Adrenal gland (tissue), 9 donors: ENCODE measurements at regions not wholly inside any gene's neighbourhood (a gene's known extent, or its start where the extent isn't known, plus 50 kb on each side); places are given as distances from the start of the nearest gene placed in this dataset.

Source experiments
- DNase-seq, 7 donors: peaks; one replicate each; pipeline ENCODE4 v3.0.0-alpha.2; 2019 to 2020
- H3K27ac ChIP-seq, 5 donors: fragments of 200-600 bp; sonication (generic) in 4 of 5; 1 replicate in 3 of 5; 2 replicates in 2 of 5; pipeline versions ENCODE4 v1.5.1 to v1.8.0; 2016 to 2020; ENCODE audit warnings: mild to moderate bottlenecking in 1 of 5
- H3K27me3 ChIP-seq: fragments of 200-600 bp; 2 replicates; pipeline ENCODE4 v1.8.0; 2021
- H3K36me3 ChIP-seq, 2 donors: fragments of 200-600 bp; replicated peaks in 1 of 2; 1 replicate in 1 of 2; 2 replicates in 1 of 2; pipeline versions ENCODE4 v1.5.1 to v1.8.0; 2018 to 2022
- H3K4me1 ChIP-seq, 2 donors: fragments of 200-600 bp; replicated peaks in 1 of 2; 1 replicate in 1 of 2; 2 replicates in 1 of 2; pipeline versions ENCODE4 v1.5.1 to v1.8.0; 2018 to 2021
- H3K4me3 ChIP-seq, 4 donors: fragments of 200-600 bp; sonication (generic) in 3 of 4; one replicate each; pipeline ENCODE4 v1.5.1; 2016 to 2018
- H3K9me3 ChIP-seq, 3 donors: fragments of 200-600 bp; sonication (generic) in 1 of 3; replicated peaks in 1 of 3; 1 replicate in 2 of 3; 2 replicates in 1 of 3; pipeline versions ENCODE4 v1.5.1 to v1.8.0; 2016 to 2021
- CTCF ChIP-seq, 6 experiments: fragments of 450-650 bp in 4 of 6; fragments of 200-600 bp in 2 of 6; sonication (generic) in 1 of 6; IDR thresholded peaks; 1 replicate in 5 of 6; 2 replicates in 1 of 6; pipeline versions ENCODE4 v1.5.1 to v1.8.0; 2016 to 2021; ENCODE audit warnings: antibody characterized with exemption in 6 of 6, mild to moderate bottlenecking in 2 of 6, moderate library complexity in 1 of 6
- POLR2A ChIP-seq, 2 donors: fragments of 450-650 bp; IDR thresholded peaks; one replicate each; pipeline ENCODE4 v1.6.1; 2017; ENCODE audit warnings: antibody characterized with exemption in 2 of 2, mild to moderate bottlenecking in 2 of 2, moderate library complexity in 1 of 2
- WGBS, 4 donors: extraction: QIAGEN DNeasy Blood & Tissue Kit in 2 of 4; methylation state at CpG; one replicate each; pipeline versions ENCODE4 v1.1.5 to v1.1.7; 2013 to 2017; 5-methylcytosine and 5-hydroxymethylcytosine counted together
- intact Hi-C, 2 donors: fragments of 100-400 bp; cut with DNase I; formaldehyde crosslinking; loops; one replicate each; pipeline versions ENCODE4 v1.14.1 to v1.15.0; 2022 to 2023
- donor health status: healthy with polysubstance abuse.
- donor health status: Bipolar disorder and iron deficiency.
- donor health status: DM: yes; HTN: yes; CAD: no.
- donor health status: DM: no; HTN: no; CAD: no.
- donor health status: DM: no; HTN: no; CAD: no.

GRCh38 chr5:90017239-90017638 lies 392.3 kb downstream of the CETN3 start:
- no peaks in the 10 kb centered on the region for H3K36me3 ChIP-seq
- WGBS, 4 donors = 83 to 87% (median 87%) methylated on average over 3 of the region's 3 CpGs
- no peak for TF ChIP-seq POLR2A (IDR thresholded peaks at IDR 0.05)
- no peak for TF ChIP-seq CTCF (IDR thresholded peaks at IDR 0.05)
- no peak overlapping the region for H3K4me3 ChIP-seq
- no peaks in the 10 kb centered on the region for H3K27me3 ChIP-seq
- no peak overlapping the region for H3K27ac ChIP-seq
- H3K9me3 ChIP-seq = no peaks in the 10 kb centered on the region
- DNase-seq = no peak
- H3K4me1 ChIP-seq = peaks cover 11 to 13% of the 10 kb centered on the region in 2 donors
- intact Hi-C loops = no loop called here

GRCh38 chr5:90015584-90016018 lies 394.0 kb downstream of the CETN3 start:
- intact Hi-C loops = no loop called here
- H3K4me3 ChIP-seq = peak overlapping the region in 1 of 4 donors; percentile 20
- no peaks in the 10 kb centered on the region for H3K36me3 ChIP-seq
- H3K27me3 ChIP-seq = no peaks in the 10 kb centered on the region
- no peak for TF ChIP-seq POLR2A (IDR thresholded peaks at IDR 0.05)
- H3K9me3 ChIP-seq = no peaks in the 10 kb centered on the region
- H3K4me1 ChIP-seq = peaks cover 11 to 13% of the 10 kb centered on the region in 2 donors
- peak in 2 of 7 donors; percentile 2 to 20 for DNase-seq
- 14 to 27% (median 19%) methylated on average over 3 of the region's 3 CpGs for WGBS, 4 donors
- peak overlapping the region in 1 of 5 donors; percentile 19 for H3K27ac ChIP-seq

GRCh38 chr5:90014420-90014819 lies 395.1 kb downstream of the CETN3 start:
- TF ChIP-seq CTCF (IDR thresholded peaks at IDR 0.05) = no peak
- TF ChIP-seq POLR2A (IDR thresholded peaks at IDR 0.05) = no peak
- Histone ChIP-seq H3K4me1 (peaks cover 11 to 13% of the 10 kb centered on the region in 2 donors), H3K4me3 (no peak overlapping the region)

GRCh38 chr5:90000351-90000750 lies 409.2 kb downstream of the CETN3 start:
- 78 to 90% (median 86%) methylated on average over 2 of the region's 2 CpGs for WGBS, 4 donors
- Histone ChIP-seq H3K27ac (no peak overlapping the region), H3K9me3 (no peaks in the 10 kb centered on the region), H3K4me3 (no peak overlapping the region), H3K36me3 (no peaks in the 10 kb centered on the region), H3K27me3 (no peaks in the 10 kb centered on the region), H3K4me1 (no peaks in the 10 kb centered on the region)
- DNase-seq = peak in 1 of 7 donors; percentile 5
- no peak for TF ChIP-seq POLR2A (IDR thresholded peaks at IDR 0.05)
- TF ChIP-seq CTCF (IDR thresholded peaks at IDR 0.05) = no peak
- intact Hi-C loops = no loop called here

More at GRCh38 chr5:90014420-90014819, 395.1 kb downstream of the CETN3 start:
- H3K27me3 ChIP-seq = no peaks in the 10 kb centered on the region
- intact Hi-C loops = no loop called here
- no peaks in the 10 kb centered on the region for H3K36me3 ChIP-seq
- no peak overlapping the region for H3K27ac ChIP-seq
- no peak for DNase-seq
- H3K9me3 ChIP-seq = no peaks in the 10 kb centered on the region

GRCh38 chr5:89998519-89999305 lies 410.8 kb downstream of the CETN3 start:
- H3K36me3 ChIP-seq = no peaks in the 10 kb centered on the region
- TF ChIP-seq POLR2A (IDR thresholded peaks at IDR 0.05) (no peak), CTCF (IDR thresholded peaks at IDR 0.05) (no peak)
- no peaks in the 10 kb centered on the region for H3K9me3 ChIP-seq
- 56 to 65% (median 57%) methylated on average over 3 of the region's 3 CpGs for WGBS, 4 donors
- intact Hi-C loops = no loop called here
- no peak for DNase-seq
- no peaks in the 10 kb centered on the region for H3K27me3 ChIP-seq
- H3K4me1 ChIP-seq = no peaks in the 10 kb centered on the region
- no peak overlapping the region for H3K4me3 ChIP-seq
- no peak overlapping the region for H3K27ac ChIP-seq
